ENCODE measurements at regions not wholly inside any gene's neighbourhood (a gene's known extent, or its start where the extent isn't known, plus 50 kb on each side); places are given as distances from the start of the nearest gene placed in this dataset.

GRCh38 chr5:54384356-54384933 is 71.1 kb upstream of the HSPB3 start:
- ChIA-PET POLR2A (no interaction called here), CTCF (ENCODE audit: low intra/inter-chr PET ratio) (no interaction called here)
- no peaks in the 10 kb centered on the region for H3K27me3 ChIP-seq (ENCODE audit: control insufficient read depth in 2 of 2, insufficient read depth in 2 of 2, low read length in 2 of 2)
- no peak overlapping the region for H3K4me2 ChIP-seq (ENCODE audit: insufficient read depth, low read length)
- FAIRE-seq, result no peak
- peaks cover 0 to 36% of the 10 kb centered on the region in 2 experiments; a peak in 4 of 5 replicates for H3K4me1 ChIP-seq (replicated peaks in 1 of 2; ENCODE audit: control insufficient read depth in 2 of 2, insufficient read depth in 2 of 2, low read length in 2 of 2)
- no peaks in the 10 kb centered on the region for H4K20me1 ChIP-seq (replicated peaks; ENCODE audit: control insufficient read depth, insufficient read depth, low read length)
- no peak overlapping the region for H3K9ac ChIP-seq (ENCODE audit: insufficient read depth in 1 of 2, low read depth in 2 of 2, low read length in 2 of 2)
- no TSS peak for BruUV-seq (replicated peaks)
- in situ Hi-C loops (cut with MboI), result no loop called here
- WGBS (ENCODE audit: insufficient coverage, low coverage, missing lambda C conversion rate), result 89% methylated on average over 8 of the region's 8 CpGs
- no peaks in the 10 kb centered on the region for H3K9me1 ChIP-seq (ENCODE audit: control insufficient read depth, insufficient read depth, low read length)
- ATAC-seq, result no peak
- peaks cover 43% of the 10 kb centered on the region for H3K36me3 ChIP-seq (ENCODE audit: control insufficient read depth, insufficient read depth, low read length)
- H3K9me3 ChIP-seq (replicated peaks; ENCODE audit: control insufficient read depth, insufficient read depth, low read depth, low read length), result no peaks in the 10 kb centered on the region; the same call in 1 of the 2 replicates
- no peak overlapping the region for H3K4me3 ChIP-seq
- no peak for DNase-seq (ENCODE audit: extremely low read depth in 1 of 4, low spot score in 3 of 4)
- peaks cover 54% of the 10 kb centered on the region for H3K79me2 ChIP-seq (ENCODE audit: control insufficient read depth, insufficient read depth, low read length)
- no peak overlapping the region for H3K27ac ChIP-seq (ENCODE audit: extremely low read depth, low read depth, low read length)
- no peak for TF ChIP-seq RREB1 (CRISPR knock-in tag; IDR thresholded peaks at IDR 0.05)
- H2AFZ ChIP-seq (ENCODE audit: low read depth, low read length), result no peak overlapping the region
- intact Hi-C loops (cut with micrococcal nuclease), result no loop called here
